ENCODE measurements at regions not wholly inside any gene's neighbourhood (a gene's known extent, or its start where the extent isn't known, plus 50 kb on each side); places are given as distances from the start of the nearest gene placed in this dataset.

DNA sequence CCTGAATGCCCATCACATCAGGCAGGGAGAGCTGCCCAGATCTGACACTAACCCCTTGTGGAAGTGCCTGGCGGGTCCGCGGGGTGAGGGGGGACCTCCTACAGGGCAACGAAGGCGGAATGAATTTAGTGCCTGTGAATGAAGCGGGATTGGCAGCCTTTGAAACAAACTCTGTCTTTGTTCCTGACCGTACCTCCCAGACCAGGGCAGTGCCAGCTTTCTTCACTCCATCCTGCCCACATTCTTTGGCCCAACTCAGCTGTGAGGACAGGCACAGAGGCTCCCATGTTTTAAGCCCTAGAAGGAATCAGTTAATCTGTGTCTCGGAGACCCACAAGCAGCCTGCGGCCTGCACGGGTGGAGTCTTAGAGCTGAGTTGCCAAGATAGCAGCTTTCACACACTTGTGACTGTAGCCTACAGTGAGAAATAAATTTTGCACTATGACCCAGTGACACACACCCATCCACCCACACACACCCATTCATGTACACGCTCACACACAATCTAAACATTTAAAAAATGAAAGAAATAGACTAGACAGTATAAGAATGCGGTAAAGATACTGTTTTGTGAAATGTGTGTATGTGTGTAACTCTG is 60.1 kb upstream of the USP24 start:
- TF ChIP-seq POLR2AphosphoS5 (IDR thresholded peaks at IDR 0.05; ENCODE audit: low read depth) (no peak), GABPA (IDR thresholded peaks at IDR 0.05; ENCODE audit: low read depth) (no peak), SPI1 (IDR thresholded peaks at IDR 0.05; ENCODE audit: borderline replicate concordance, low read depth) (no peak)
- TF ChIP-seq, protein P1, sequence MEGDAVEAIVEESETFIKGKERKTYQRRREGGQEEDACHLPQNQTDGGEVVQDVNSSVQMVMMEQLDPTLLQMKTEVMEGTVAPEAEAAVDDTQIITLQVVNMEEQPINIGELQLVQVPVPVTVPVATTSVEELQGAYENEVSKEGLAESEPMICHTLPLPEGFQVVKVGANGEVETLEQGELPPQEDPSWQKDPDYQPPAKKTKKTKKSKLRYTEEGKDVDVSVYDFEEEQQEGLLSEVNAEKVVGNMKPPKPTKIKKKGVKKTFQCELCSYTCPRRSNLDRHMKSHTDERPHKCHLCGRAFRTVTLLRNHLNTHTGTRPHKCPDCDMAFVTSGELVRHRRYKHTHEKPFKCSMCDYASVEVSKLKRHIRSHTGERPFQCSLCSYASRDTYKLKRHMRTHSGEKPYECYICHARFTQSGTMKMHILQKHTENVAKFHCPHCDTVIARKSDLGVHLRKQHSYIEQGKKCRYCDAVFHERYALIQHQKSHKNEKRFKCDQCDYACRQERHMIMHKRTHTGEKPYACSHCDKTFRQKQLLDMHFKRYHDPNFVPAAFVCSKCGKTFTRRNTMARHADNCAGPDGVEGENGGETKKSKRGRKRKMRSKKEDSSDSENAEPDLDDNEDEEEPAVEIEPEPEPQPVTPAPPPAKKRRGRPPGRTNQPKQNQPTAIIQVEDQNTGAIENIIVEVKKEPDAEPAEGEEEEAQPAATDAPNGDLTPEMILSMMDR (IDR thresholded peaks at IDR 0.05; ENCODE audit: insufficient read depth, low read length), result no peak
- Histone ChIP-seq H3K27me3 (ENCODE audit: insufficient read depth, poor library complexity, severe bottlenecking) (no peaks in the 10 kb centered on the region), H3K27ac (replicated peaks) (no peak overlapping the region), H3K4me3 (replicated peaks; ENCODE audit: insufficient read depth, low read length) (no peak overlapping the region)
- DNase-seq (ENCODE audit: low read depth in 1 of 2, low spot score in 1 of 2), result no peak

DNA sequence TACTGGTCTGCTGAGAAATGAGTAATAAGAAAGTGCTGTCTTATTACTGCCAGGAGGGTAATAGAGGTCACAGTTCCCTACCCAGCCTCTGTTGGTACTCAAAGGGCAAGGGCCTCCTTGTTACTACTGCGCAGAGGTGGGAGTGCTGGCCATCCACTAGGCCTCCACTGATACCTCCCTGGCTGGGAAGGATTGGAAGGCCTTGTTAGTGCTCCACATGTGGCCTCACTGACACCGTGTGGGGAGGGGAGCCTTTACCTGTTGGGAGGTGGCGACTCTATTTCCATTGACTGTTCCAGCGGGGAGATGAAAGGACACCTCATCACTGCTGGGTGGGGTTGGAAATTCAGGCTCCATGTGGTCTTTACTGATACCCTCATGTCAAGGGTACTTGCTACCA is 57.8 kb upstream of the USP24 start:
- Histone ChIP-seq H3K4me3 (replicated peaks; ENCODE audit: insufficient read depth, low read length) (no peak overlapping the region), H3K27ac (replicated peaks) (no peak overlapping the region), H3K27me3 (ENCODE audit: insufficient read depth, poor library complexity, severe bottlenecking) (no peaks in the 10 kb centered on the region)
- TF ChIP-seq, protein P2, sequence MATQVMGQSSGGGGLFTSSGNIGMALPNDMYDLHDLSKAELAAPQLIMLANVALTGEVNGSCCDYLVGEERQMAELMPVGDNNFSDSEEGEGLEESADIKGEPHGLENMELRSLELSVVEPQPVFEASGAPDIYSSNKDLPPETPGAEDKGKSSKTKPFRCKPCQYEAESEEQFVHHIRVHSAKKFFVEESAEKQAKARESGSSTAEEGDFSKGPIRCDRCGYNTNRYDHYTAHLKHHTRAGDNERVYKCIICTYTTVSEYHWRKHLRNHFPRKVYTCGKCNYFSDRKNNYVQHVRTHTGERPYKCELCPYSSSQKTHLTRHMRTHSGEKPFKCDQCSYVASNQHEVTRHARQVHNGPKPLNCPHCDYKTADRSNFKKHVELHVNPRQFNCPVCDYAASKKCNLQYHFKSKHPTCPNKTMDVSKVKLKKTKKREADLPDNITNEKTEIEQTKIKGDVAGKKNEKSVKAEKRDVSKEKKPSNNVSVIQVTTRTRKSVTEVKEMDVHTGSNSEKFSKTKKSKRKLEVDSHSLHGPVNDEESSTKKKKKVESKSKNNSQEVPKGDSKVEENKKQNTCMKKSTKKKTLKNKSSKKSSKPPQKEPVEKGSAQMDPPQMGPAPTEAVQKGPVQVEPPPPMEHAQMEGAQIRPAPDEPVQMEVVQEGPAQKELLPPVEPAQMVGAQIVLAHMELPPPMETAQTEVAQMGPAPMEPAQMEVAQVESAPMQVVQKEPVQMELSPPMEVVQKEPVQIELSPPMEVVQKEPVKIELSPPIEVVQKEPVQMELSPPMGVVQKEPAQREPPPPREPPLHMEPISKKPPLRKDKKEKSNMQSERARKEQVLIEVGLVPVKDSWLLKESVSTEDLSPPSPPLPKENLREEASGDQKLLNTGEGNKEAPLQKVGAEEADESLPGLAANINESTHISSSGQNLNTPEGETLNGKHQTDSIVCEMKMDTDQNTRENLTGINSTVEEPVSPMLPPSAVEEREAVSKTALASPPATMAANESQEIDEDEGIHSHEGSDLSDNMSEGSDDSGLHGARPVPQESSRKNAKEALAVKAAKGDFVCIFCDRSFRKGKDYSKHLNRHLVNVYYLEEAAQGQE (IDR thresholded peaks at IDR 0.05; ENCODE audit: insufficient replicate concordance, low read depth), result no peak
- TF ChIP-seq GABPA (IDR thresholded peaks at IDR 0.05; ENCODE audit: low read depth), result no peak
- TF ChIP-seq POLR2AphosphoS5 (IDR thresholded peaks at IDR 0.05; ENCODE audit: low read depth), result no peak
- TF ChIP-seq, protein P1 (IDR thresholded peaks at IDR 0.05; ENCODE audit: insufficient read depth, low read length), result no peak
- no peak for TF ChIP-seq SPI1 (IDR thresholded peaks at IDR 0.05; ENCODE audit: borderline replicate concordance, low read depth)
- DNase-seq (ENCODE audit: low read depth in 1 of 2, low spot score in 1 of 2), result no peak
